HFF-Myc (cell line): ENCODE measurements at regions not wholly inside any gene's neighbourhood (a gene's known extent, or its start where the extent isn't known, plus 50 kb on each side); places are given as distances from the start of the nearest gene placed in this dataset.

Experiments used
- DNase-seq: peaks from one replicate; pipeline ENCODE4 v3.0.0-alpha.2; 2011; ENCODE audit warnings: low read depth; ENCODE audit errors: extremely low read depth
- H3K4me3 ChIP-seq: replicated peaks from 2 replicates; pipeline ENCODE4 v1.5.1; 2011; ENCODE audit warnings: low read depth, mild to moderate bottlenecking, control low read depth, low read length
- CTCF ChIP-seq: IDR thresholded peaks from 2 replicates; pipeline ENCODE4 v1.5.1; 2012; ENCODE audit warnings: mild to moderate bottlenecking, low read depth, low read length, control low read depth; ENCODE audit errors: missing control alignments

GRCh38 chr9:126205845-126206498 is 120.7 kb upstream of the MVB12B start:
- no peak for TF ChIP-seq CTCF
- no peak for DNase-seq

GRCh38 chr9:126207256-126207655 is 119.4 kb upstream of the MVB12B start:
- no peak for DNase-seq
- no peak overlapping the region for H3K4me3 ChIP-seq
- TF ChIP-seq CTCF, result no peak

More at GRCh38 chr9:126205845-126206498, 120.7 kb upstream of the MVB12B start:
- H3K4me3 ChIP-seq, result no peak overlapping the region

GRCh38 chr9:126208216-126208758 is 118.3 kb upstream of the MVB12B start:
- H3K4me3 ChIP-seq, result no peak overlapping the region
- DNase-seq, result no peak
- TF ChIP-seq CTCF, result no peak

- no peak overlapping the region for H3K4me3 ChIP-seq
- no peak for DNase-seq
- TF ChIP-seq CTCF, result no peak
These were observed 115.1 kb upstream of the MVB12B start for GRCh38 chr9:126211441-126212074.

- no peak overlapping the region for H3K4me3 ChIP-seq
- DNase-seq, result no peak
- TF ChIP-seq CTCF, result no peak
These were observed 111.1 kb upstream of the MVB12B start for GRCh38 chr9:126215486-126215885.

GRCh38 chr9:126216826-126217225 is 109.8 kb upstream of the MVB12B start:
- H3K4me3 ChIP-seq, result no peak overlapping the region
- no peak for TF ChIP-seq CTCF
- DNase-seq, result no peak
